CD4-positive, alpha-beta T cell treated with Interleukin-10 for 1 hour (primary cell): ENCODE measurements at regions not wholly inside any gene's neighbourhood (a gene's known extent, or its start where the extent isn't known, plus 50 kb on each side); places are given as distances from the start of the nearest gene placed in this dataset.
A peak's percentile ranks its signal among the peaks of the same experiment; 100 is the strongest.
"Not testable (repeated sequence)": the region's sequence is repeated elsewhere in the genome, so short reads cannot be mapped to it uniquely, and the experiment has no call there.

Experiments used
- DNase-seq: peaks from one replicate; pipeline ENCODE4 v3.0.0-alpha.2; 2020

GRCh38 chr2:95686056-95686825 lies 94.4 kb downstream of the TRIM43 start:
- not testable (repeated sequence) for DNase-seq

- DNase-seq: not testable (repeated sequence)
These were observed 96.1 kb downstream of the TRIM43 start for GRCh38 chr2:95687852-95688251.

- not testable (repeated sequence) for DNase-seq
These were observed 99.4 kb downstream of the TRIM43 start for GRCh38 chr2:95691210-95691609.

GRCh38 chr2:95693071-95693846 lies 101.5 kb downstream of the TRIM43 start:
- not testable (repeated sequence) for DNase-seq

- no peak for DNase-seq
These were observed 103.8 kb downstream of the TRIM43 start for GRCh38 chr2:95695613-95696012.

- no peak for DNase-seq
These were observed 106.3 kb downstream of the TRIM43 start for GRCh38 chr2:95698146-95698545.

- not testable (repeated sequence) for DNase-seq
These were observed 107.7 kb downstream of the TRIM43 start for GRCh38 chr2:95699201-95700184.

- DNase-seq: peak; percentile 16
These were observed 108.7 kb downstream of the TRIM43 start for GRCh38 chr2:95700519-95700918.

GRCh38 chr2:95702471-95702870 lies 110.7 kb downstream of the TRIM43 start:
- DNase-seq: no peak

- not testable (repeated sequence) for DNase-seq
These were observed 115.4 kb downstream of the TRIM43 start for GRCh38 chr2:95707161-95707560.

- no peak for DNase-seq
These were observed 116.0 kb downstream of the TRIM43 start for GRCh38 chr2:95707837-95708236.

- no peak for DNase-seq
These were observed 118.0 kb downstream of the TRIM43 start for GRCh38 chr2:95709831-95710230.

GRCh38 chr2:95713470-95714177 lies 121.8 kb downstream of the TRIM43 start:
- not testable (repeated sequence) for DNase-seq

GRCh38 chr2:95714398-95714797 lies 122.6 kb downstream of the TRIM43 start:
- DNase-seq: not testable (repeated sequence)

GRCh38 chr2:95719473-95720060 lies 127.8 kb downstream of the TRIM43 start:
- DNase-seq: no peak

GRCh38 chr2:95721726-95722125 lies 129.9 kb downstream of the TRIM43 start:
- no peak for DNase-seq

GRCh38 chr2:95722131-95722697 lies 130.4 kb downstream of the TRIM43 start:
- no peak for DNase-seq

- DNase-seq: not testable (repeated sequence)
These were observed 131.9 kb downstream of the TRIM43 start for GRCh38 chr2:95723627-95724210.

- not testable (repeated sequence) for DNase-seq
These were observed 133.4 kb downstream of the TRIM43 start for GRCh38 chr2:95725191-95725590.

GRCh38 chr2:95725677-95726076 lies 133.9 kb downstream of the TRIM43 start:
- not testable (repeated sequence) for DNase-seq

- not testable (repeated sequence) for DNase-seq
These were observed 135.6 kb downstream of the TRIM43 start for GRCh38 chr2:95727420-95727819.
